ENCODE measurements at regions not wholly inside any gene's neighbourhood (a gene's known extent, or its start where the extent isn't known, plus 50 kb on each side); places are given as distances from the start of the nearest gene placed in this dataset.

DNA sequence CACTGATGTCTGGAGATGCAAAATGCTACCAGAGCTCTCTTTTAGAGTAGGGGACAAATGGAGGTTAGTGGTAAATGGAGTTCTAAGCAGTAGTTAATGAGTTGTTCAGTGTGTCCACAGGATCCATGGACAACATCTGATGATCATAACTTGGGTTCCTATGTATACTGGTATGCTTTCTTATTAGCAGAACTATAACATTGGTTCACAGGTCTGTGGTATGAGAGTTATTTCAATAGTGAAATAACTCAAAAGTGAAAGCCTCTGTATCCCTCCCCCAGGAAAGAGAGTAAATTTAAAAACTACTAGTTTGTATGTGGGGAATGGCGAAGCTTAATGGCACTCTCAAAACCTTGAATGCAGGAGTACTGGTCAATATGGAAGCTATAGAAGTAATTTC, 363.5 kb upstream of the EMCN start:
- TF ChIP-seq CTCF (IDR thresholded peaks at IDR 0.05) = no peak
- Mint-ChIP-seq H3K27me3 (ENCODE audit: insufficient read depth) (peaks cover 2% of the 10 kb centered on the region), H3K4me1 (ENCODE audit: low read depth) (no peaks in the 10 kb centered on the region), H3K27ac (no peak overlapping the region), H3K4me3 (no peak overlapping the region), H3K9me3 (peaks cover 4% of the 10 kb centered on the region), H3K36me3 (ENCODE audit: low read depth) (no peaks in the 10 kb centered on the region)
- DNase-seq = no peak

DNA sequence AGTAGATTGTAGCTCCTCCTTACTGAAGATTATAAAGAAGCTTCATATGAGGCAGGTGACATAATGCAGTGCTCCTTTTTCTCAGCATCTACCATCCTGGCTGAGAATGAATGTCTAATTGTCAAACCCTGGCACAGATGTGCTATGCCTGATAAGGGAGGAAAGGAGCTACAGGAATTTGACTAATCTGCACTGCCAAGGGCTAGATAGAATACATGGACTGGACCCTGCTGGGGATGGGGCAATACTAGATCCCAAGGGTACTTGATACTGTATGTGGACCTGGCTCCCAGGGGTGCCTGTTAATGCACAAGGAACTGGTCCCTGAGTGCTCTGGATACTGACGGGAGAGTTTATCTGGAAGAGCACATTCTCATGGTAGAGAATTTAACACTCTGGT, 362.2 kb upstream of the EMCN start:
- DNase-seq = no peak
- no peaks in the 10 kb centered on the region for H3K9me3 Mint-ChIP-seq
- no peak overlapping the region for H3K4me3 Mint-ChIP-seq
- no peaks in the 10 kb centered on the region for H3K36me3 Mint-ChIP-seq (ENCODE audit: low read depth)
- peaks cover 2% of the 10 kb centered on the region; the same call in 1 of the 2 replicates for H3K27me3 Mint-ChIP-seq (ENCODE audit: insufficient read depth)
- H3K4me1 Mint-ChIP-seq (ENCODE audit: low read depth) = no peaks in the 10 kb centered on the region
- H3K27ac Mint-ChIP-seq = no peak overlapping the region
- TF ChIP-seq CTCF (IDR thresholded peaks at IDR 0.05) = no peak

- no peak overlapping the region for H3K27ac Mint-ChIP-seq
- no peaks in the 10 kb centered on the region for H3K9me3 Mint-ChIP-seq
- no peak for DNase-seq
- H3K4me3 Mint-ChIP-seq = no peak overlapping the region
- H3K4me1 Mint-ChIP-seq (ENCODE audit: low read depth) = no peaks in the 10 kb centered on the region
- no peak for TF ChIP-seq CTCF (IDR thresholded peaks at IDR 0.05)
- peaks cover 2% of the 10 kb centered on the region; the same call in 1 of the 2 replicates for H3K27me3 Mint-ChIP-seq (ENCODE audit: insufficient read depth)
- no peaks in the 10 kb centered on the region for H3K36me3 Mint-ChIP-seq (ENCODE audit: low read depth)
Measured at GRCh38 chr4:100879471-100879870, 361.6 kb upstream of the EMCN start.

DNA sequence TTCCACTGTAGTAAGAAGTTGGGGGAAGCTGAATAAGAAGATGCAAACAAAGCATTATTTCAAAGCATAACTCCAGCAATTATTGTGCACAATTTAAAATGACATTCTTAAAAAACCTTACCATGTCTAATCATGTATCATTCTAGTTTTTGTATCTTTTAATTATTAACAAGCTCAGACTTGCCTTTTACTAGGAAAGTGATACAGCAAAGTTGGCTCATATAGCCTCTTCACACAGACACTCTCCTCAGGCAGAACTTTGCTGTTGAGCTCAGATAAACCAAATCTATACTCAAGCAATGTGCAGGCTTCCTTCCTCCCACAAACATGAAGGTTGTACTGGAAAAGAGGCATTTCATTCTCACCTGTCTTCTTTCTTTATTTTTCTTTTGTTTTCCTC, 358.7 kb upstream of the EMCN start:
- no peaks in the 10 kb centered on the region for H3K4me1 Mint-ChIP-seq (ENCODE audit: low read depth)
- TF ChIP-seq CTCF (IDR thresholded peaks at IDR 0.05) = no peak
- H3K27me3 Mint-ChIP-seq (ENCODE audit: insufficient read depth) = no peaks in the 10 kb centered on the region; the same call in 1 of the 2 replicates
- H3K27ac Mint-ChIP-seq = no peak overlapping the region
- no peaks in the 10 kb centered on the region for H3K9me3 Mint-ChIP-seq
- no peak for DNase-seq
- no peaks in the 10 kb centered on the region for H3K36me3 Mint-ChIP-seq (ENCODE audit: low read depth)
- H3K4me3 Mint-ChIP-seq = no peak overlapping the region

GRCh38 chr4:100875296-100876068, 357.7 kb upstream of the EMCN start:
- Mint-ChIP-seq H3K4me3 (no peak overlapping the region), H3K9me3 (no peaks in the 10 kb centered on the region), H3K27ac (no peak overlapping the region), H3K4me1 (ENCODE audit: low read depth) (no peaks in the 10 kb centered on the region), H3K36me3 (ENCODE audit: low read depth) (no peaks in the 10 kb centered on the region), H3K27me3 (ENCODE audit: insufficient read depth) (no peaks in the 10 kb centered on the region; the same call in 1 of the 2 replicates)
- TF ChIP-seq CTCF (IDR thresholded peaks at IDR 0.05) = no peak
- DNase-seq = no peak

Data from HFFc6 (cell line).